ENCODE measurements at regions not wholly inside any gene's neighbourhood (a gene's known extent, or its start where the extent isn't known, plus 50 kb on each side); places are given as distances from the start of the nearest gene placed in this dataset.
A peak's percentile ranks its signal among the peaks of the same experiment; 100 is the strongest.

- peaks cover 0 to 11% (median 9%) of the 10 kb centered on the region in 3 donors for H3K9me3 Mint-ChIP-seq
- no peaks in the 10 kb centered on the region for H3K36me3 Mint-ChIP-seq
- H3K27me3 Mint-ChIP-seq: no peaks in the 10 kb centered on the region
- H3K4me1 Mint-ChIP-seq: peaks cover 0 to 2% (median 2%) of the 10 kb centered on the region in 3 donors
- no peak overlapping the region for H3K4me3 Mint-ChIP-seq
- H3K27ac Mint-ChIP-seq: no peak overlapping the region
Observed at GRCh38 chr3:34176723-34177122, 378.3 kb downstream of the PDCD6IP start.

DNA sequence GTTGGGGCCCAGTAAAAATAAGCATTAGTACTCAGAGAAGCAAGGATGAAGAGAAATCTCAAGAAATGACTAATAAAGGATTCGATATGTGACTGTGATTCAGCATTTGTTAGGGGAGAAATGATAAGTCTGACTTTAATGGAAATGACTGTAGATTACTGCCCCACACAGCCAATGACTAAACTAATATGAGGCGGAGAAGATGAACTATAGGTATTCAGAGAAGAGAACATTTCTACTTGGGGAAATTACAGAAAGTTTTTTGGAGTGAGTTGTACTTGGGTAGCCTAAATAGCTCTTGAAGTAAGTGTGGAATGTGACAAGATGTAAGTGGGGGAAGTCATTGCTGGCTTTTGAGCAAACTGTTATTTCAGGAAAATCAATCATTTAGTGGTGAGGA, 380.0 kb downstream of the PDCD6IP start:
- Mint-ChIP-seq H3K9me3 (peaks cover 0 to 9% (median 3%) of the 10 kb centered on the region in 3 donors), H3K27me3 (no peaks in the 10 kb centered on the region), H3K4me1 (peaks cover 0 to 4% (median 2%) of the 10 kb centered on the region in 3 donors), H3K4me3 (no peak overlapping the region), H3K36me3 (no peaks in the 10 kb centered on the region), H3K27ac (no peak overlapping the region)

- H3K27ac Mint-ChIP-seq: no peak overlapping the region
- H3K36me3 Mint-ChIP-seq: no peaks in the 10 kb centered on the region
- no peaks in the 10 kb centered on the region for H3K27me3 Mint-ChIP-seq
- no peak overlapping the region for H3K4me3 Mint-ChIP-seq
- H3K4me1 Mint-ChIP-seq: peaks cover 2 to 7% (median 6%) of the 10 kb centered on the region in 3 donors
- H3K9me3 Mint-ChIP-seq: no peaks in the 10 kb centered on the region
Observed at GRCh38 chr3:34179716-34180115, 381.3 kb downstream of the PDCD6IP start.

DNA sequence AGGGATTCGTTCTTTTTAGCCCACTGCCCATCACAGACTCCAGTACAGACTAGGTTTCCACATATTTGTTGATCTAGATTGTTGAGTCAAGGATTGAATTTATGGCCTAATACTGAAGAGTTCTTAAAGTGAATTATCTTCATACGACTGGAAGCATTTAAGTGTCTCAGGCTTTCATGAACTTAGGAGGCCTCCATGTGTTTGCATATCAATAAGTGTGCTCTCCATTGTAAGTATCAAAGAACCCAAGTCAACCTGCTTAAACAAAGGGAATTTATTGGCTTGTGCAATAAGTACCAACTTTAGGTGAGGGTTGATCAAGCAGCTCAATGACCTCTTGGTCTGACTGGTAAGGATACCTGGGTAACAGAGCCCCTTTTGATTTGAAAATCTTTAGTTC, 382.1 kb downstream of the PDCD6IP start:
- H3K27ac Mint-ChIP-seq: no peak overlapping the region
- peaks cover 10 to 15% (median 13%) of the 10 kb centered on the region in 3 donors for H3K4me1 Mint-ChIP-seq
- H3K9me3 Mint-ChIP-seq: no peaks in the 10 kb centered on the region
- no peak overlapping the region for H3K4me3 Mint-ChIP-seq
- no peaks in the 10 kb centered on the region for H3K36me3 Mint-ChIP-seq
- H3K27me3 Mint-ChIP-seq: no peaks in the 10 kb centered on the region

DNA sequence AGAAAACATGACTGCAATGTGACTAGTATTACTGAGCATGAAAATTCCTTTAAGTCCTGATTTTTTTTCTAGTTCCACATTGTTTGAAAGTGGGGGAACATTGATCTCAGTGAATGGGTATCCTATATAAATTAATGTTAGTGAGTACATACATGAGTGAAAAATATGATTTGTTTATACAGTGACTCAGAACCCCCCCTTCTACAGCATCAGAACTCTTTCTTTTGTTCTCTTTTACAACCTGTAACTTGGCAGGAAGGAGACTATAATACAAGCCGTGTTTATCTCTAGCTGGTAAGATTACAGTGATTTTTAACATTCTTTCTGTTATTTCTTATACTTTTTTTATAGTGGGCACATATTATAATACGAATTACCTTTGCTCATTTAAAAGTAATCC, 384.7 kb downstream of the PDCD6IP start:
- Mint-ChIP-seq H3K36me3 (no peaks in the 10 kb centered on the region), H3K27ac (no peak overlapping the region), H3K9me3 (no peaks in the 10 kb centered on the region)

GRCh38 chr3:34183611-34184340, 385.3 kb downstream of the PDCD6IP start:
- Mint-ChIP-seq H3K36me3 (no peaks in the 10 kb centered on the region), H3K4me1 (peaks cover 11 to 18% (median 13%) of the 10 kb centered on the region in 3 donors), H3K27ac (peak overlapping the region in 1 of 3 donors; percentile 39), H3K9me3 (no peaks in the 10 kb centered on the region), H3K27me3 (no peaks in the 10 kb centered on the region), H3K4me3 (peak overlapping the region in 1 of 4 donors; percentile 59)

More for the DNA sequence above, 384.7 kb downstream of the PDCD6IP start:
- no peaks in the 10 kb centered on the region for H3K27me3 Mint-ChIP-seq
- H3K4me3 Mint-ChIP-seq: no peak overlapping the region
- peaks cover 13 to 18% (median 13%) of the 10 kb centered on the region in 3 donors for H3K4me1 Mint-ChIP-seq

DNA sequence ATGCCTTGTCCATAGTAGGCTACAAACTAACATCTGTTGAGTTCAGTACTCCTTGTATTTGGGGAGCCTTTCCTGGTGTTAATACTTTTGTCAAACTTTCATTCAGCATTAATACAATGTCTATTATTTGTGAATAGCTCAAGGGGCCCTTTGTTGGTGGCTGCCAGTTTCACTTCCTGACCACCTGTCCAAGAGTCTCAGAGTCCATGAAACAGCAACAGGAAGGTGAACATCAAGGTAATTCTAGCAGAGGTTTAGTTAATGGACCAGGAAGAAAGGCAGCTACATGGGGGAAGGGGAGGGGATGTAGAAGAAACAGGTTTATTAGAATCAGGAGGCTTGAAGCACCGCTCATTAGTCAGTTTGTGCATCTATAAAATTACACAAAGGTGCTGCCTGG, 386.9 kb downstream of the PDCD6IP start:
- no peaks in the 10 kb centered on the region for H3K9me3 Mint-ChIP-seq
- no peak overlapping the region for H3K27ac Mint-ChIP-seq
- H3K36me3 Mint-ChIP-seq: peaks cover 5% of the 10 kb centered on the region
- H3K4me3 Mint-ChIP-seq: peak overlapping the region in 1 of 4 donors; percentile 59
- H3K27me3 Mint-ChIP-seq: no peaks in the 10 kb centered on the region
- H3K4me1 Mint-ChIP-seq: peaks cover 12 to 18% (median 13%) of the 10 kb centered on the region in 3 donors

GRCh38 chr3:34189133-34189532, 390.7 kb downstream of the PDCD6IP start:
- peaks cover 12 to 16% (median 13%) of the 10 kb centered on the region in 3 donors for H3K4me1 Mint-ChIP-seq
- H3K27me3 Mint-ChIP-seq: no peaks in the 10 kb centered on the region
- H3K4me3 Mint-ChIP-seq: no peak overlapping the region
- H3K27ac Mint-ChIP-seq: no peak overlapping the region
- H3K36me3 Mint-ChIP-seq: peaks cover 9% of the 10 kb centered on the region
- no peaks in the 10 kb centered on the region for H3K9me3 Mint-ChIP-seq

DNA sequence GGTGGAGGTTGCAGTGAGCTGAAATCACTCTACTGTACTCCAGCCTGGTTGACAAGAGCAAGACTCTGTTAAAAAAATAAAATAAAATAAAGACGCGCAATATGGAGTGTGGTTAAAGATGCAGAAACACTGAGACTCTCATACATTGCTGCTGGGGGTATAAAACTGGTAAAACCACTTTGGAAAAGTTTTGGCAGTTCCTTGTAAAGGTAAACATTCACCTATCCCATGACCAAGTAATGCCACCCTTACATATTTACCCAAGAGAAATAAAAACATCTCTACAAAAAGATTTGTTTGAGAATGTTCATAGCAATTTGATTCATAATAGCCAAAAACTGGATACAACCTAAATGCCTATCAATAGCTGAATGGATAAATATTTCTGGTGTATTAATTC, 398.5 kb downstream of the PDCD6IP start:
- Mint-ChIP-seq H3K36me3 (no peaks in the 10 kb centered on the region), H3K9me3 (no peaks in the 10 kb centered on the region), H3K27ac (peak overlapping the region in 2 of 3 donors; percentile 54 to 65), H3K4me1 (peaks cover 30 to 47% (median 34%) of the 10 kb centered on the region in 3 donors), H3K27me3 (no peaks in the 10 kb centered on the region), H3K4me3 (peak overlapping the region in 1 of 4 donors; percentile 39)

GRCh38 chr3:34198309-34198708, 399.9 kb downstream of the PDCD6IP start:
- no peaks in the 10 kb centered on the region for H3K27me3 Mint-ChIP-seq
- H3K9me3 Mint-ChIP-seq: peaks cover 0 to 3% (median 0%) of the 10 kb centered on the region in 3 donors
- peak overlapping the region; percentile 5 to 67 (median 55) for H3K4me3 Mint-ChIP-seq
- no peaks in the 10 kb centered on the region for H3K36me3 Mint-ChIP-seq
- H3K27ac Mint-ChIP-seq: peak overlapping the region; percentile 70 to 99 (median 93)
- peaks cover 30 to 50% (median 39%) of the 10 kb centered on the region in 3 donors for H3K4me1 Mint-ChIP-seq

DNA sequence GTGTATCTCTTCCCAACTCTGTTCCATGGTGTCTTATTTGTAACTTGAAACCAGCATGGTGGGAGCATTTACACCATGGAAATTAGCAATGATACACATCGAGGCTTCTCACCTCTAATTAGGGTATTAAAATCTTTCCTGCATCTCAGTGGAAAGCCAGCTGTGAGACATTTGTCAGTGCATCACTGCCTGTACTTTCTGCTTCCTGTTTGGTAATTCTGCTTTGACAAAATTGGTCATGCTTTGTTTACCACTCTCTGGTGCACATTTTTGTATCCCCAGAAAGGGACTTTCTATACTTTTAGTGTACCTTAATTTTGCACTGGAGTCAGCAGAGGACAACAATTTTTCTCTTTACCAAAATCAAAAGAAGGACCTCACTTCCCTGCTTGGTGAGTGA, 402.1 kb downstream of the PDCD6IP start:
- Mint-ChIP-seq H3K9me3 (peaks cover 0 to 3% (median 0%) of the 10 kb centered on the region in 3 donors), H3K27me3 (no peaks in the 10 kb centered on the region), H3K4me1 (peaks cover 37 to 62% (median 52%) of the 10 kb centered on the region in 3 donors), H3K36me3 (peaks cover 3% of the 10 kb centered on the region), H3K27ac (peak overlapping the region; percentile 70 to 99 (median 95)), H3K4me3 (peak overlapping the region; percentile 71 to 91 (median 82))

- H3K27me3 Mint-ChIP-seq: no peaks in the 10 kb centered on the region
- peak overlapping the region in 3 of 4 donors; percentile 4 to 8 (median 5) for H3K4me3 Mint-ChIP-seq
- H3K9me3 Mint-ChIP-seq: peaks cover 0 to 3% (median 0%) of the 10 kb centered on the region in 3 donors
- H3K4me1 Mint-ChIP-seq: peaks cover 36 to 52% (median 50%) of the 10 kb centered on the region in 3 donors
- peak overlapping the region in 2 of 3 donors; percentile 40 to 46 for H3K27ac Mint-ChIP-seq
- peaks cover 3% of the 10 kb centered on the region for H3K36me3 Mint-ChIP-seq
Observed at GRCh38 chr3:34202975-34203374, 404.5 kb downstream of the PDCD6IP start.

DNA sequence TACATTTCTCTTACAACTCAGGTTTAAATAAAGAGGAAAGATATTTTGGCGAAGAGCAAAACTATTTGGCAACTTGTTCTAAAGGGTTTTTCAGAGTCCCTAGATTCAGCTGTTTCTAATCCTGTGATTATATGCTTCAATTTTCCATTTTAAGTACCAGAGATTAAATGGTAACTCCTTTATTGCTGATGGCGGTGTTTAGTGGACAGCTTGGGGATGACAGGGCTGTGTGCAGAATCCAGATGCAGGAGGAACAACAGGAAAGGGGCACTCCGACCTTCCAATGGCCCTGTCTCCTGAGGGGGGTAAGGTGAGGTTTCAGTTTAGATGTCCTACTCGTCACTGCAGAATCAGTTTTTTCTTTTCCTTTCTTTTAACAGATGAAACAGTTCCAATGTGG, 405.0 kb downstream of the PDCD6IP start:
- Mint-ChIP-seq H3K36me3 (peaks cover 3% of the 10 kb centered on the region), H3K27ac (peak overlapping the region in 1 of 3 donors; percentile 46), H3K4me1 (peaks cover 31 to 52% (median 46%) of the 10 kb centered on the region in 3 donors), H3K27me3 (no peaks in the 10 kb centered on the region), H3K9me3 (peaks cover 0 to 3% (median 0%) of the 10 kb centered on the region in 3 donors), H3K4me3 (peak overlapping the region in 3 of 4 donors; percentile 5 to 17 (median 9))

GRCh38 chr3:34207002-34207401, 408.6 kb downstream of the PDCD6IP start:
- peaks cover 0 to 3% (median 0%) of the 10 kb centered on the region in 3 donors for H3K9me3 Mint-ChIP-seq
- H3K27ac Mint-ChIP-seq: no peak overlapping the region

GRCh38 chr3:34207806-34208205, 409.4 kb downstream of the PDCD6IP start:
- no peak overlapping the region for H3K4me3 Mint-ChIP-seq
- no peaks in the 10 kb centered on the region for H3K27me3 Mint-ChIP-seq
- H3K9me3 Mint-ChIP-seq: peaks cover 0 to 1% (median 0%) of the 10 kb centered on the region in 3 donors

More at GRCh38 chr3:34207002-34207401, 408.6 kb downstream of the PDCD6IP start:
- Mint-ChIP-seq H3K36me3 (peaks cover 3% of the 10 kb centered on the region), H3K4me3 (no peak overlapping the region), H3K4me1 (peaks cover 11 to 28% (median 18%) of the 10 kb centered on the region in 3 donors), H3K27me3 (no peaks in the 10 kb centered on the region)

More at GRCh38 chr3:34207806-34208205, 409.4 kb downstream of the PDCD6IP start:
- Mint-ChIP-seq H3K4me1 (peaks cover 15 to 35% (median 20%) of the 10 kb centered on the region in 3 donors), H3K27ac (no peak overlapping the region), H3K36me3 (peaks cover 3% of the 10 kb centered on the region)

Measured in IgD-negative memory B cell (primary cell).